ENCODE measurements at regions not wholly inside any gene's neighbourhood (a gene's known extent, or its start where the extent isn't known, plus 50 kb on each side); places are given as distances from the start of the nearest gene placed in this dataset.

DNA sequence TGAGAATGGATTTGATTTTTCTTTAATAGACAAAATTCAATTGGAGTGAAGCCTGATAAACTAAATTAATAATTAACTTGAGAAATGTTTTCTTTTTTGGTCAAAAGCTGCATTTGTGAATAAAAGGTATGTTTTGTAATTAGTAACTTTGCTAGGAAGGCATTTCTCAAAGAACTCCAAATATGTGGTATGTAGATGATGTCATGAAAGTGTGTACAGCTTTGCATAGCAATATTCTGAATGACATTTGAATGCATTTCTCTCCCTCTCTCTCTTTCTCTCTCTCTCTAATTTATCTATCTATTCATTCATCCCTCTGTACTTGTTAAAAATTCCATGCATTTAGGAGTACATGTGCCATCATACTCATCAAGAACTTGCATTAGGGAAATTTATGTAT, 109.1 kb upstream of the ADAMTS5 start:
- TF ChIP-seq CTCF (IDR thresholded peaks at IDR 0.05; ENCODE audit: extremely low read depth in 1 of 2, insufficient read depth in 1 of 2, low read depth in 1 of 2, low read length in 2 of 2) (no peak), POLR2A (IDR thresholded peaks at IDR 0.05; ENCODE audit: low read depth, low read length) (no peak), POLR2AphosphoS5 (IDR thresholded peaks at IDR 0.05; ENCODE audit: insufficient read depth, low read depth, low read length) (no peak), MYC (IDR thresholded peaks at IDR 0.05; ENCODE audit: low read depth, low read length) (no peak), JUN (IDR thresholded peaks at IDR 0.05; ENCODE audit: borderline replicate concordance, insufficient read depth, insufficient read length, low read depth) (no peak), MAX (IDR thresholded peaks at IDR 0.05; ENCODE audit: insufficient read depth, insufficient read length) (no peak), EZH2 (IDR thresholded peaks at IDR 0.05; ENCODE audit: borderline replicate concordance, low read depth, low read length, severe bottlenecking) (no peak), FOS (IDR thresholded peaks at IDR 0.05; ENCODE audit: borderline replicate concordance, insufficient read depth, low read length) (no peak), GATA2 (IDR thresholded peaks at IDR 0.05; ENCODE audit: insufficient read depth, insufficient read length, low read depth, low read length) (no peak)
